Activated B cell treated with CpG ODN at 0.5 μM for 24 hours (primary cell): ENCODE measurements at regions not wholly inside any gene's neighbourhood (a gene's known extent, or its start where the extent isn't known, plus 50 kb on each side); places are given as distances from the start of the nearest gene placed in this dataset.

ENCODE experiments used
- ATAC-seq: fragments of 200-7000 bp; cut with Tn5 transposase; one replicate; pipeline ENCODE4 v1.10.0; 2021; ENCODE audit warnings: low read depth, mild to moderate bottlenecking, moderate library complexity
- CTCF ChIA-PET: fragments of 350-600 bp; sonication (Branson Sonifier 250); formaldehyde crosslinking; loops from one replicate; lab custom pipeline; 2021; ENCODE audit warnings: antibody characterized with exemption; lab: Charles Lee
- POLR2A ChIA-PET: fragments of 350-600 bp; sonication (Branson Sonifier 250); formaldehyde crosslinking; loops from one replicate; lab custom pipeline; 2021; ENCODE audit warnings: antibody characterized with exemption; lab: Charles Lee
- DNase-seq: peaks from one replicate; pipeline ENCODE4 v3.0.0; 2022
- H3K27ac Mint-ChIP-seq: one replicate; pipeline ENCODE4 v1.8.0; 2020; ENCODE audit warnings: mixed read lengths
- H3K27me3 Mint-ChIP-seq: one replicate; pipeline ENCODE4 v1.8.0; 2021; ENCODE audit warnings: mixed read lengths
- H3K36me3 Mint-ChIP-seq: one replicate; pipeline ENCODE4 v1.8.0; 2021; ENCODE audit warnings: low read depth, mixed read lengths
- H3K4me1 Mint-ChIP-seq: one replicate; pipeline ENCODE4 v1.8.0; 2021; ENCODE audit warnings: mixed read lengths
- H3K4me3 Mint-ChIP-seq: one replicate; pipeline ENCODE4 v1.8.0; 2020; ENCODE audit warnings: mild to moderate bottlenecking, mixed read lengths
- H3K9me3 Mint-ChIP-seq: one replicate; pipeline ENCODE4 v1.8.0; 2020; ENCODE audit warnings: mixed read lengths
- CTCF ChIP-seq: fragments of 200-600 bp; IDR thresholded peaks from one replicate; pipeline ENCODE4 v1.8.0; 2022; ENCODE audit warnings: antibody characterized with exemption, mild to moderate bottlenecking
- intact Hi-C: fragments of 100-400 bp; cut with micrococcal nuclease; formaldehyde crosslinking; loops from one replicate; pipeline ENCODE4 v1.15.1; 2024

GRCh38 chr4:174118171-174118570 lies 165.3 kb downstream of the FBXO8 start:
- Mint-ChIP-seq H3K9me3 (no peaks in the 10 kb centered on the region), H3K27ac (no peak overlapping the region), H3K36me3 (no peaks in the 10 kb centered on the region), H3K4me1 (peaks cover 4% of the 10 kb centered on the region), H3K4me3 (no peak overlapping the region), H3K27me3 (peaks cover 21% of the 10 kb centered on the region)
- no peak for ATAC-seq
- ChIA-PET CTCF (no interaction called here), POLR2A (no interaction called here)
- TF ChIP-seq CTCF: no peak
- intact Hi-C loops: no loop called here
- no peak for DNase-seq

GRCh38 chr4:174117445-174117844 lies 166.0 kb downstream of the FBXO8 start:
- peaks cover 4% of the 10 kb centered on the region for H3K4me1 Mint-ChIP-seq
- no peaks in the 10 kb centered on the region for H3K36me3 Mint-ChIP-seq
- no peaks in the 10 kb centered on the region for H3K9me3 Mint-ChIP-seq
- ChIA-PET POLR2A (no interaction called here), CTCF (no interaction called here)
- DNase-seq (no peak), ATAC-seq (no peak)
- H3K27me3 Mint-ChIP-seq: peaks cover 21% of the 10 kb centered on the region
- no peak overlapping the region for H3K4me3 Mint-ChIP-seq
- TF ChIP-seq CTCF: no peak
- no peak overlapping the region for H3K27ac Mint-ChIP-seq
- intact Hi-C loops: no loop called here

- Mint-ChIP-seq H3K36me3 (no peaks in the 10 kb centered on the region), H3K9me3 (no peaks in the 10 kb centered on the region), H3K27ac (no peak overlapping the region), H3K27me3 (peaks cover 22% of the 10 kb centered on the region), H3K4me3 (no peak overlapping the region), H3K4me1 (peaks cover 4% of the 10 kb centered on the region)
- ChIA-PET CTCF (no interaction called here), POLR2A (no interaction called here)
- ATAC-seq (no peak), DNase-seq (no peak)
- intact Hi-C loops: no loop called here
- TF ChIP-seq CTCF: no peak
Measured at GRCh38 chr4:174116021-174116420, 167.4 kb downstream of the FBXO8 start.

- no peak for DNase-seq
- H3K27ac Mint-ChIP-seq: no peak overlapping the region
- CTCF ChIA-PET: no interaction called here
- intact Hi-C loops: no loop called here
- no peak for ATAC-seq
- TF ChIP-seq CTCF: no peak
- no peaks in the 10 kb centered on the region for H3K9me3 Mint-ChIP-seq
- no peaks in the 10 kb centered on the region for H3K36me3 Mint-ChIP-seq
- POLR2A ChIA-PET: no interaction called here
- no peaks in the 10 kb centered on the region for H3K4me1 Mint-ChIP-seq
- no peak overlapping the region for H3K4me3 Mint-ChIP-seq
- H3K27me3 Mint-ChIP-seq: peaks cover 12% of the 10 kb centered on the region
Measured at GRCh38 chr4:174111422-174111821, 172.0 kb downstream of the FBXO8 start.

- POLR2A ChIA-PET: no interaction called here
- no peak for DNase-seq
- Mint-ChIP-seq H3K4me1 (no peaks in the 10 kb centered on the region), H3K9me3 (no peaks in the 10 kb centered on the region), H3K27me3 (peaks cover 13% of the 10 kb centered on the region), H3K27ac (no peak overlapping the region), H3K4me3 (no peak overlapping the region), H3K36me3 (no peaks in the 10 kb centered on the region)
- TF ChIP-seq CTCF: no peak
- no peak for ATAC-seq
- CTCF ChIA-PET: interaction anchor here (0.9 kb wide), 1 partner anchor 10 kb away, joined by 3 read pairs; no protein-coding TSS in a partner anchor
- intact Hi-C loops: no loop called here
Measured at GRCh38 chr4:174110180-174110579, 173.3 kb downstream of the FBXO8 start.
